ENCODE measurements at regions not wholly inside any gene's neighbourhood (a gene's known extent, or its start where the extent isn't known, plus 50 kb on each side); places are given as distances from the start of the nearest gene placed in this dataset.

GRCh38 chr12:92027243-92027642, 118.4 kb downstream of the BTG1 start:
- no peak for TF ChIP-seq EP300 (IDR thresholded peaks at IDR 0.05)
- TF ChIP-seq POLR2AphosphoS5 (IDR thresholded peaks at IDR 0.05): no peak
- TF ChIP-seq, protein P1, sequence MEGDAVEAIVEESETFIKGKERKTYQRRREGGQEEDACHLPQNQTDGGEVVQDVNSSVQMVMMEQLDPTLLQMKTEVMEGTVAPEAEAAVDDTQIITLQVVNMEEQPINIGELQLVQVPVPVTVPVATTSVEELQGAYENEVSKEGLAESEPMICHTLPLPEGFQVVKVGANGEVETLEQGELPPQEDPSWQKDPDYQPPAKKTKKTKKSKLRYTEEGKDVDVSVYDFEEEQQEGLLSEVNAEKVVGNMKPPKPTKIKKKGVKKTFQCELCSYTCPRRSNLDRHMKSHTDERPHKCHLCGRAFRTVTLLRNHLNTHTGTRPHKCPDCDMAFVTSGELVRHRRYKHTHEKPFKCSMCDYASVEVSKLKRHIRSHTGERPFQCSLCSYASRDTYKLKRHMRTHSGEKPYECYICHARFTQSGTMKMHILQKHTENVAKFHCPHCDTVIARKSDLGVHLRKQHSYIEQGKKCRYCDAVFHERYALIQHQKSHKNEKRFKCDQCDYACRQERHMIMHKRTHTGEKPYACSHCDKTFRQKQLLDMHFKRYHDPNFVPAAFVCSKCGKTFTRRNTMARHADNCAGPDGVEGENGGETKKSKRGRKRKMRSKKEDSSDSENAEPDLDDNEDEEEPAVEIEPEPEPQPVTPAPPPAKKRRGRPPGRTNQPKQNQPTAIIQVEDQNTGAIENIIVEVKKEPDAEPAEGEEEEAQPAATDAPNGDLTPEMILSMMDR (IDR thresholded peaks at IDR 0.05): no peak
- no peak for TF ChIP-seq POLR2A (IDR thresholded peaks at IDR 0.05)
- peak overlapping the region; percentile 75 to 82 (median 80) for H3K27ac ChIP-seq
- WGBS, 2 donors: 80 to 82% methylated on average over 2 of the region's 2 CpGs

GRCh38 chr12:92025462-92026207, 120.0 kb downstream of the BTG1 start:
- intact Hi-C loops (cut with DNase I): no loop called here
- H3K4me3 ChIP-seq: no peak overlapping the region
- WGBS, 2 donors: 93 to 95% methylated on average over 4 of the region's 4 CpGs
- H3K36me3 ChIP-seq: no peaks in the 10 kb centered on the region
- no peak for TF ChIP-seq POLR2A (IDR thresholded peaks at IDR 0.05)
- no peak for TF ChIP-seq EP300 (IDR thresholded peaks at IDR 0.05)
- no peak for DNase-seq
- no peaks in the 10 kb centered on the region for H3K9me3 ChIP-seq
- H3K27ac ChIP-seq: no peak overlapping the region
- H3K4me1 ChIP-seq: peaks cover 0 to 41% (median 35%) of the 10 kb centered on the region in 4 donors
- no peaks in the 10 kb centered on the region for H3K27me3 ChIP-seq

More at GRCh38 chr12:92027243-92027642, 118.4 kb downstream of the BTG1 start:
- no peaks in the 10 kb centered on the region for H3K36me3 ChIP-seq
- H3K4me1 ChIP-seq: peaks cover 0 to 57% (median 43%) of the 10 kb centered on the region in 4 donors
- intact Hi-C loops (cut with DNase I): no loop called here
- H3K4me3 ChIP-seq: no peak overlapping the region
- H3K27me3 ChIP-seq: no peaks in the 10 kb centered on the region
- no peak for DNase-seq
- no peaks in the 10 kb centered on the region for H3K9me3 ChIP-seq

DNA sequence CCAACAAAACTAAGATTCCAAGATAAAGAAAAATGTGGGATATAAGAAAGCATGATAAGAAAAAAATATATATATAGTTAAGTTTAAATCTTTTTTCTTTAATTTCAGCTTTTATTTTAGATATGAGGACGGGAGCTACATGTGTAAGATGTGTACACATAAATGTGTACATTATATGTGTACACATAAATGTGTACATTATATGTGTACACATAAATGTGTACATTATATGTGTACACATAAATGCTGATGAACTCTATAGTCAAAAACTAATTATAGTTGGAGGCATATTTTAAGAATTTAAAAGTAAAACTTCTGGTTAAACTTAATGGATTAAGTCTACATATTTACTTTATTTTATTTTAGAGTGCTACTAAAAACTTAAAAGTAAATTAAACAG, 123.6 kb downstream of the BTG1 start:
- WGBS, 2 donors: 75 to 88% methylated on average over 1 of the region's 1 CpG
- TF ChIP-seq POLR2A (IDR thresholded peaks at IDR 0.05) (no peak), EP300 (IDR thresholded peaks at IDR 0.05) (no peak), POLR2AphosphoS5 (IDR thresholded peaks at IDR 0.05) (no peak)
- TF ChIP-seq, protein P1 (IDR thresholded peaks at IDR 0.05): no peak

GRCh38 chr12:92021666-92022035, 124.0 kb downstream of the BTG1 start:
- Histone ChIP-seq H3K9me3 (no peaks in the 10 kb centered on the region), H3K27ac (no peak overlapping the region), H3K27me3 (no peaks in the 10 kb centered on the region), H3K36me3 (no peaks in the 10 kb centered on the region), H3K4me3 (no peak overlapping the region), H3K4me1 (peaks cover 0 to 1% (median under 1%) of the 10 kb centered on the region in 4 donors)
- no peak for DNase-seq
- intact Hi-C loops (cut with DNase I): no loop called here
- TF ChIP-seq, protein P1 (IDR thresholded peaks at IDR 0.05): no peak
- no peak for TF ChIP-seq POLR2AphosphoS5 (IDR thresholded peaks at IDR 0.05)
- TF ChIP-seq EP300 (IDR thresholded peaks at IDR 0.05): no peak
- no peak for TF ChIP-seq POLR2A (IDR thresholded peaks at IDR 0.05)
- WGBS, 2 donors: 93 to 94% methylated on average over 1 of the region's 1 CpG

More for the DNA sequence above, 123.6 kb downstream of the BTG1 start:
- H3K9me3 ChIP-seq: no peaks in the 10 kb centered on the region
- intact Hi-C loops (cut with DNase I): no loop called here
- no peak for DNase-seq
- no peaks in the 10 kb centered on the region for H3K27me3 ChIP-seq
- H3K27ac ChIP-seq: no peak overlapping the region
- peaks cover 0 to 6% (median 3%) of the 10 kb centered on the region in 4 donors for H3K4me1 ChIP-seq
- H3K4me3 ChIP-seq: no peak overlapping the region
- H3K36me3 ChIP-seq: no peaks in the 10 kb centered on the region

DNA sequence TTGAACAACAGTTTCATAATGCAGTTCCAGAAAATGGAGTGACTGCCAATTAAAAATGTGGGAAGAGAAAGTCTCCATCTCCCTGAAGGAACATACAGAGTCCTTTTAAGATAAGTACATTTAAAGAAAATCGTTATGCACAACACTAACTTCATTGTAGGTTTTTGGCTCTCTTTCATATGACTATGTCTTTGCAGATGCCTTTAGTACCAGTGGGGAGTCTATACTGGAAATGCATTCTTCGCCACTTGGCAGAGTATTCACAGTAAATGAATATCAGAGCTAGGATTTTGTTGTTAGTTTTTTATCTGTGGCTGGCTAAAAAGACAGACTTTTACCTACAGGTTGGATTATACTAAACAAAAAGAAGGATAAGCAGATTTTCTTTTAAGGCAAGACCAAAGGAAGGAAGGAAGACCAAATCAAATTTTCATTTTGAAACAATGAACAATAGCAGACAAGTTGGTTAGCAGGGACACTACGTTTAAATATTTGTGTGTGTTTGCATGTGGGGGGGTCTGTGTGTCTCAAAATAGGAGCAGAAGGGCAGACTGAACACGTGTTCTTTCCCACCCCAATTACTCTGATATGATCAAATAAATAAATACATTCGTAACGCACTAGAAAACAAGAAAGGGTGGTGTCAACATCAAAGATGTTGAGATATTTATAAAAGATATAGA, 124.5 kb downstream of the BTG1 start:
- WGBS, 2 donors: 64 to 68% methylated on average over 6 of the region's 6 CpGs
- Histone ChIP-seq H3K9me3 (no peaks in the 10 kb centered on the region), H3K27me3 (no peaks in the 10 kb centered on the region), H3K4me3 (no peak overlapping the region), H3K27ac (no peak overlapping the region), H3K36me3 (no peaks in the 10 kb centered on the region), H3K4me1 (no peaks in the 10 kb centered on the region)
- TF ChIP-seq EP300 (IDR thresholded peaks at IDR 0.05) (no peak), POLR2A (IDR thresholded peaks at IDR 0.05) (no peak), POLR2AphosphoS5 (IDR thresholded peaks at IDR 0.05) (no peak)
- TF ChIP-seq, protein P1 (IDR thresholded peaks at IDR 0.05): no peak
- intact Hi-C loops (cut with DNase I): no loop called here
- no peak for DNase-seq

All from sigmoid colon (tissue), 6 donors.